ENCODE measurements at regions not wholly inside any gene's neighbourhood (a gene's known extent, or its start where the extent isn't known, plus 50 kb on each side); places are given as distances from the start of the nearest gene placed in this dataset.

DNA sequence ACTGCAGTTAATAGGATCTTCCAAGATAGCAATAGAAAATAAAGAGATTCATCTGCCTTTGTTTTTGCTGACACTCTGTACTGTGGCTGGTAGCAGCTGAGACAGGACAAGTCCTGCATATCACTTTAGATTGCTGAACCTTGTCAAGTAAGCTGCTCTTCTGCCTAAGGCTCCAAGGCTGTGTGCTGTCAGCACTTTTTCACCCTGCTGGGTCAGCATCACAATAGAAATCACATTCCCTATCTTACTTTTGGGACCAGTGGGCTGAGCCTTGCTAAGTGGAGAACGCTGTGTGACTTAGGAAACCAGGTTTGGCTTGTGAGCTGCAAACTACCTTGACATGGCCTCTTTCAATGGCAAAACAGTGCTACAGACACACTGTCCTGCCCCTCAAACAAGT lies 263.9 kb downstream of the FRK start:
- TF ChIP-seq, protein P1, sequence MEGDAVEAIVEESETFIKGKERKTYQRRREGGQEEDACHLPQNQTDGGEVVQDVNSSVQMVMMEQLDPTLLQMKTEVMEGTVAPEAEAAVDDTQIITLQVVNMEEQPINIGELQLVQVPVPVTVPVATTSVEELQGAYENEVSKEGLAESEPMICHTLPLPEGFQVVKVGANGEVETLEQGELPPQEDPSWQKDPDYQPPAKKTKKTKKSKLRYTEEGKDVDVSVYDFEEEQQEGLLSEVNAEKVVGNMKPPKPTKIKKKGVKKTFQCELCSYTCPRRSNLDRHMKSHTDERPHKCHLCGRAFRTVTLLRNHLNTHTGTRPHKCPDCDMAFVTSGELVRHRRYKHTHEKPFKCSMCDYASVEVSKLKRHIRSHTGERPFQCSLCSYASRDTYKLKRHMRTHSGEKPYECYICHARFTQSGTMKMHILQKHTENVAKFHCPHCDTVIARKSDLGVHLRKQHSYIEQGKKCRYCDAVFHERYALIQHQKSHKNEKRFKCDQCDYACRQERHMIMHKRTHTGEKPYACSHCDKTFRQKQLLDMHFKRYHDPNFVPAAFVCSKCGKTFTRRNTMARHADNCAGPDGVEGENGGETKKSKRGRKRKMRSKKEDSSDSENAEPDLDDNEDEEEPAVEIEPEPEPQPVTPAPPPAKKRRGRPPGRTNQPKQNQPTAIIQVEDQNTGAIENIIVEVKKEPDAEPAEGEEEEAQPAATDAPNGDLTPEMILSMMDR (IDR thresholded peaks at IDR 0.05), result no peak
- no peak for TF ChIP-seq EZH2 (IDR thresholded peaks at IDR 0.05)
- TF ChIP-seq EZH2phosphoT487 (IDR thresholded peaks at IDR 0.05), result no peak

Data from neural progenitor cell (in vitro differentiated cells).